Uterus (tissue), 2 donors: ENCODE measurements at regions not wholly inside any gene's neighbourhood (a gene's known extent, or its start where the extent isn't known, plus 50 kb on each side); places are given as distances from the start of the nearest gene placed in this dataset.

ENCODE experiments used
- POLR2A ChIP-seq, 2 donors: fragments of 450-650 bp; IDR thresholded peaks; one replicate each; pipeline ENCODE4 v1.6.1; 2016; ENCODE audit warnings: antibody characterized with exemption in 2 of 2, mild to moderate bottlenecking in 1 of 2, moderate library complexity in 1 of 2
- TF ChIP-seq, protein P1 (sequence below), 4 experiments: fragments of 200-600 bp in 2 of 4; fragments of 450-650 bp in 2 of 4; sonication (generic) in 2 of 4; IDR thresholded peaks; one replicate each; pipeline ENCODE4 v1.5.1; 2016 to 2019; ENCODE audit warnings: antibody characterized with exemption in 4 of 4, mild to moderate bottlenecking in 2 of 4, moderate library complexity in 1 of 4

DNA sequence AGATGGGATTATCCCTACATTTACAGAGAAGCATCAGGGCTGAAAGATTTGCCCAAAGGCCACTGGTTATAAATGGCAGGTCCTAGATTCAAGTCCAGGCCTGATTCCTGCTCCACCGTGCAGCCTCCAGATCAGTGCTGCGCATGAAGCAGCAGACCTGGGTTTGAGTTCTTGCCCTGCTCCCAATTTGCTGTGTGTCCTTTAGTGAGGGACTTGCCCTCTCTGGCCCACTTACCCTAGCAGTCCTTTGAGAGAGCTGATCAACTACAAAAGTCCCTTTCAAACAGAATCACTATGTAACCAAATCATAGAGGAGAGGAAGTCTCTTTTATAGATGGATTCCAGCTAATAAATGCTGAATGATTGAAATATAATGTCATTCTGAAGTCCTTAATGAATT, 200.4 kb downstream of the RAB11FIP4 start:
- TF ChIP-seq, protein P1, sequence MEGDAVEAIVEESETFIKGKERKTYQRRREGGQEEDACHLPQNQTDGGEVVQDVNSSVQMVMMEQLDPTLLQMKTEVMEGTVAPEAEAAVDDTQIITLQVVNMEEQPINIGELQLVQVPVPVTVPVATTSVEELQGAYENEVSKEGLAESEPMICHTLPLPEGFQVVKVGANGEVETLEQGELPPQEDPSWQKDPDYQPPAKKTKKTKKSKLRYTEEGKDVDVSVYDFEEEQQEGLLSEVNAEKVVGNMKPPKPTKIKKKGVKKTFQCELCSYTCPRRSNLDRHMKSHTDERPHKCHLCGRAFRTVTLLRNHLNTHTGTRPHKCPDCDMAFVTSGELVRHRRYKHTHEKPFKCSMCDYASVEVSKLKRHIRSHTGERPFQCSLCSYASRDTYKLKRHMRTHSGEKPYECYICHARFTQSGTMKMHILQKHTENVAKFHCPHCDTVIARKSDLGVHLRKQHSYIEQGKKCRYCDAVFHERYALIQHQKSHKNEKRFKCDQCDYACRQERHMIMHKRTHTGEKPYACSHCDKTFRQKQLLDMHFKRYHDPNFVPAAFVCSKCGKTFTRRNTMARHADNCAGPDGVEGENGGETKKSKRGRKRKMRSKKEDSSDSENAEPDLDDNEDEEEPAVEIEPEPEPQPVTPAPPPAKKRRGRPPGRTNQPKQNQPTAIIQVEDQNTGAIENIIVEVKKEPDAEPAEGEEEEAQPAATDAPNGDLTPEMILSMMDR (IDR thresholded peaks at IDR 0.05), result no peak
- no peak for TF ChIP-seq POLR2A (IDR thresholded peaks at IDR 0.05)
